Keratinocyte (primary cell): ENCODE measurements at regions not wholly inside any gene's neighbourhood (a gene's known extent, or its start where the extent isn't known, plus 50 kb on each side); places are given as distances from the start of the nearest gene placed in this dataset.

Experiments used
- EZH2 ChIP-seq: IDR thresholded peaks from one replicate; pipeline ENCODE4 v1.6.1; 2012; ENCODE audit warnings: inconsistent platforms, mild to moderate bottlenecking, low read length, moderate library complexity
- TF ChIP-seq, protein P1 (sequence below), 3 experiments: IDR thresholded peaks in 1 of 3; conservative IDR thresholded peaks in 1 of 3; optimal IDR thresholded peaks in 1 of 3; 2 replicates in 2 of 3; 3 replicates in 1 of 3; pipeline versions ENCODE3 to v1.5.1; 2011; ENCODE audit warnings: low read length in 3 of 3, mild to moderate bottlenecking in 3 of 3, moderate library complexity in 2 of 3, control low read depth in 1 of 3, inconsistent platforms in 1 of 3; ENCODE audit not compliant: insufficient read depth in 2 of 3; ENCODE audit errors: extremely low read depth in 1 of 3

DNA sequence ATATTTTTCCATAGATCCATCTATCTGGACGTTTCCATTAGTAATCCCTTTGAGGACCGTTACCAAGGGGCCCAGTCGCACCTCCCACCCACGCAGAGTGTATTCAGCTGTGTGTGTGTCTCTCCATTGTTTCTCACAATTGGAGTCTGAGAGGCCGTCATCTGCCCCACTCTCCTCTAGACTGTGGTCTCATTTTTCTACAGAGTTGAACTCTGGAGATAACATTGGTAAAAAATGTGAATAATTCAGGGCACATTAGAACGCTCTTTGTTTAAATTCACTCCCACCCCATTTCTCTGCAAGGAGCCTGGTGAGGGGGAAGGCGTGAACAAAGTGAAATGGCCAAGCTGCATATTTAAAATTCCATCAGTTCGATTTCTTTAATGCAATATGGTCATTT lies 333.1 kb upstream of the MAF start:
- TF ChIP-seq EZH2 = no peak
- TF ChIP-seq, protein P1, sequence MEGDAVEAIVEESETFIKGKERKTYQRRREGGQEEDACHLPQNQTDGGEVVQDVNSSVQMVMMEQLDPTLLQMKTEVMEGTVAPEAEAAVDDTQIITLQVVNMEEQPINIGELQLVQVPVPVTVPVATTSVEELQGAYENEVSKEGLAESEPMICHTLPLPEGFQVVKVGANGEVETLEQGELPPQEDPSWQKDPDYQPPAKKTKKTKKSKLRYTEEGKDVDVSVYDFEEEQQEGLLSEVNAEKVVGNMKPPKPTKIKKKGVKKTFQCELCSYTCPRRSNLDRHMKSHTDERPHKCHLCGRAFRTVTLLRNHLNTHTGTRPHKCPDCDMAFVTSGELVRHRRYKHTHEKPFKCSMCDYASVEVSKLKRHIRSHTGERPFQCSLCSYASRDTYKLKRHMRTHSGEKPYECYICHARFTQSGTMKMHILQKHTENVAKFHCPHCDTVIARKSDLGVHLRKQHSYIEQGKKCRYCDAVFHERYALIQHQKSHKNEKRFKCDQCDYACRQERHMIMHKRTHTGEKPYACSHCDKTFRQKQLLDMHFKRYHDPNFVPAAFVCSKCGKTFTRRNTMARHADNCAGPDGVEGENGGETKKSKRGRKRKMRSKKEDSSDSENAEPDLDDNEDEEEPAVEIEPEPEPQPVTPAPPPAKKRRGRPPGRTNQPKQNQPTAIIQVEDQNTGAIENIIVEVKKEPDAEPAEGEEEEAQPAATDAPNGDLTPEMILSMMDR (optimal IDR thresholded peaks at IDR 0.05 in 1 of 3, IDR thresholded peaks at IDR 0.05 in 1 of 3, conservative IDR thresholded peaks at IDR 0.05 in 1 of 3; ENCODE audit: extremely low read depth in 1 of 3, insufficient read depth in 2 of 3, low read length in 3 of 3) = no peak
